ENCODE measurements at regions not wholly inside any gene's neighbourhood (a gene's known extent, or its start where the extent isn't known, plus 50 kb on each side); places are given as distances from the start of the nearest gene placed in this dataset.

GRCh38 chr6:67541586-67541985 is 1093.5 kb upstream of the ADGRB3 start:
- no peak for DNase-seq (ENCODE audit: low spot score)
- no peak for TF ChIP-seq CTCF (IDR thresholded peaks at IDR 0.05; ENCODE audit: extremely low read depth, missing control alignments)

- no peak for TF ChIP-seq CTCF (IDR thresholded peaks at IDR 0.05; ENCODE audit: extremely low read depth, missing control alignments)
- DNase-seq (ENCODE audit: low spot score): no peak
Observed at GRCh38 chr6:67538032-67538431, 1097.0 kb upstream of the ADGRB3 start.

- no peak for DNase-seq (ENCODE audit: low spot score)
- TF ChIP-seq CTCF (IDR thresholded peaks at IDR 0.05; ENCODE audit: extremely low read depth, missing control alignments): no peak
Observed at GRCh38 chr6:67535946-67536345, 1099.1 kb upstream of the ADGRB3 start.

- DNase-seq (ENCODE audit: low spot score): no peak
- TF ChIP-seq CTCF (IDR thresholded peaks at IDR 0.05; ENCODE audit: extremely low read depth, missing control alignments): no peak
Observed at GRCh38 chr6:67506352-67506751, 1128.7 kb upstream of the ADGRB3 start.

- no peak for TF ChIP-seq CTCF (IDR thresholded peaks at IDR 0.05; ENCODE audit: extremely low read depth, missing control alignments)
- DNase-seq (ENCODE audit: low spot score): no peak
Observed at GRCh38 chr6:67501755-67502154, 1133.3 kb upstream of the ADGRB3 start.

GRCh38 chr6:67497749-67498148 is 1137.3 kb upstream of the ADGRB3 start:
- DNase-seq (ENCODE audit: low spot score): no peak
- TF ChIP-seq CTCF (IDR thresholded peaks at IDR 0.05; ENCODE audit: extremely low read depth, missing control alignments): no peak

- DNase-seq (ENCODE audit: low spot score): no peak
- TF ChIP-seq CTCF (IDR thresholded peaks at IDR 0.05; ENCODE audit: extremely low read depth, missing control alignments): no peak
Observed at GRCh38 chr6:67496191-67496590, 1138.9 kb upstream of the ADGRB3 start.

Measured in GM20000 (cell line).